ENCODE measurements at regions not wholly inside any gene's neighbourhood (a gene's known extent, or its start where the extent isn't known, plus 50 kb on each side); places are given as distances from the start of the nearest gene placed in this dataset.

DNA sequence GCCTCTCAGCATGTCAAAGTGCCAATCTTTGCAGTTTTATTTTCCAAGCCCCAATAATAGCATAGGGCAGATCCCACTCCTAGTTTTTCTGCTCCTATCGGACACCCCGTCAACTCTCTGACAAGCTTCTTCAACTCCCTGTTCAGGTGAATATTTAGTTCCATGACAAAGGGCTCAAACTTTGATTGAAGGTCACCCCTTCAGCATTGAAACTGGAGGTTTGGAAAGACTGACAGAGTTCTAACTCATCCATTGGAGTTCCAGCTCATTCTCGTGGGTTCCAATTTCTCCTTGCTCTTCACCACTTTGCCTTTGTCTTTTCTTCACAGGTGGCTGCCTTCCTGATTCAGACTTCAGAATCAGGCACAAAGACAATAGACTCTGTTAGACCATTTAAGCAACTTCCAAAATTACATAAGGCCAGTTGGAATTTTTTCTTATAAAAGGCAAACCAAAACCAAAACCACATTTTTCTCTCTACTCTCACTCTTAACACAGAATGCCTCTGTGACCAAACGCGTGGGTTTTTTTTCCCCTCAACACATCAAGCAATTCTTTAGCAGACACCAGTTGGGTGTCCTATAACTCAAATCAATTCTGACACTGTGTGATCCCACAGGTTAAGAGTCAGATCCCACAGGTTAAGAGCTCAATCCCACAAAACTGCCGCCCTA lies 169.3 kb upstream of the USP25 start:
- intact Hi-C loops (cut with DNase I), result no loop called here
- H3K36me3 ChIP-seq, result no peaks in the 10 kb centered on the region
- H3K27me3 ChIP-seq (ENCODE audit: low read depth), result no peaks in the 10 kb centered on the region
- no peaks in the 10 kb centered on the region for H3K4me1 ChIP-seq
- DNase-seq, result no peak
- no peak overlapping the region for H3K27ac ChIP-seq
- no peak for ATAC-seq
- no peak for TF ChIP-seq CTCF (IDR thresholded peaks at IDR 0.05)
- H3K4me3 ChIP-seq, result no peak overlapping the region
- no peaks in the 10 kb centered on the region for H3K9me3 ChIP-seq

GRCh38 chr21:15562748-15563147 lies 167.0 kb upstream of the USP25 start:
- no peaks in the 10 kb centered on the region for H3K9me3 ChIP-seq
- no peaks in the 10 kb centered on the region for H3K4me1 ChIP-seq
- no peak overlapping the region for H3K4me3 ChIP-seq
- ATAC-seq, result no peak
- DNase-seq, result no peak
- H3K27ac ChIP-seq, result no peak overlapping the region
- TF ChIP-seq CTCF (IDR thresholded peaks at IDR 0.05), result no peak
- no peaks in the 10 kb centered on the region for H3K36me3 ChIP-seq
- intact Hi-C loops (cut with DNase I), result no loop called here
- no peaks in the 10 kb centered on the region for H3K27me3 ChIP-seq (ENCODE audit: low read depth)

- H3K27me3 ChIP-seq (ENCODE audit: low read depth), result no peaks in the 10 kb centered on the region
- H3K4me3 ChIP-seq, result no peak overlapping the region
- DNase-seq (no peak), ATAC-seq (peak; percentile 93 to 96)
- H3K36me3 ChIP-seq, result no peaks in the 10 kb centered on the region
- H3K9me3 ChIP-seq, result no peaks in the 10 kb centered on the region
- H3K27ac ChIP-seq, result peak overlapping the region; percentile 55
- TF ChIP-seq CTCF (IDR thresholded peaks at IDR 0.05), result no peak
- H3K4me1 ChIP-seq, result no peaks in the 10 kb centered on the region
- intact Hi-C loops (cut with DNase I), result no loop called here
These were observed 164.9 kb upstream of the USP25 start for GRCh38 chr21:15564907-15565306.

DNA sequence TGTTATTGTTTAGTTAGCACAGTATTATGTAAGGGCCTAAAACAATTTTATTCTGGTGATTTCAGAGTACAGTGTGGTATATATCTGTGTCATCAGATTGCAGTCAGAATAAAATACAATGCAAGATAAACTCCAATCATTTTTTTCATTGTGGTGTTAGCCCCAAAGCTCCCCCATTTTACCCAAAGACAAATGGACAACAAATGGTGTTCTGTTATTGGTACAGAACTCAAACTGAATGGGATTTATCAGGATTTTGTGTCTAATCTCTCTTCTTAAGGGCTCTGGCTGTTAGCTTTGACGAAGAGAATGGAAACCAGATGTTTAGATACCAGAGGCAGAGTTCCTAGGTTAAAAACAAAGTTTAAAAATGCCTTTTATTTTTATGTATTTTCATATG lies 163.1 kb upstream of the USP25 start:
- Histone ChIP-seq H3K9me3 (no peaks in the 10 kb centered on the region), H3K27ac (no peak overlapping the region), H3K27me3 (ENCODE audit: low read depth) (peaks cover 4% of the 10 kb centered on the region), H3K4me1 (no peaks in the 10 kb centered on the region), H3K36me3 (no peaks in the 10 kb centered on the region), H3K4me3 (no peak overlapping the region)
- no peak for DNase-seq
- TF ChIP-seq CTCF (IDR thresholded peaks at IDR 0.05), result no peak
- intact Hi-C loops (cut with DNase I), result no loop called here
- no peak for ATAC-seq

- H3K27ac ChIP-seq, result no peak overlapping the region
- H3K36me3 ChIP-seq, result no peaks in the 10 kb centered on the region
- no peak for TF ChIP-seq CTCF (IDR thresholded peaks at IDR 0.05)
- H3K4me3 ChIP-seq, result no peak overlapping the region
- no peak for ATAC-seq
- no peak for DNase-seq
- H3K9me3 ChIP-seq, result no peaks in the 10 kb centered on the region
- intact Hi-C loops (cut with DNase I), result no loop called here
- peaks cover 4% of the 10 kb centered on the region for H3K27me3 ChIP-seq (ENCODE audit: low read depth)
- no peaks in the 10 kb centered on the region for H3K4me1 ChIP-seq
These were observed 162.6 kb upstream of the USP25 start for GRCh38 chr21:15567191-15567590.
